ENCODE measurements at regions not wholly inside any gene's neighbourhood (a gene's known extent, or its start where the extent isn't known, plus 50 kb on each side); places are given as distances from the start of the nearest gene placed in this dataset.

DNA sequence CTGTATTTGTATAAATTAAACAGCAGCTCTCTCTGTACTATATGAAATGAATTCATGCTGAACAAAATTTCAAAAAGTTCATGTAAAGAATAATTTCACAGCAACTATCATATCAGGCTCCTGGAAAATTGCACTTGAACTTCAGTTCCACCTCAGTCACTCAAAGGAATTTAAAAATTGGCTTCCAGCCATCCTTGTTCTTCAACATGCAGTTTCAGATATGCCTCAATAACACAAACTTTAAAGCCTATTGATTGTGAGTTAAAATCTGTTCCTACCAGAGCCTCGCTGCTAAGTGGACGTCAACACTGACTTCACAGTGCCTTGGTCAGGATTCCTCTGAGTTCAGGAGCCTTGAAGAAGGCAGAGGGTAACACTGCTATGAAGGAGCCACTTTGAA lies 418.7 kb upstream of the WWC1 start (continued):
- TF ChIP-seq, protein P1, sequence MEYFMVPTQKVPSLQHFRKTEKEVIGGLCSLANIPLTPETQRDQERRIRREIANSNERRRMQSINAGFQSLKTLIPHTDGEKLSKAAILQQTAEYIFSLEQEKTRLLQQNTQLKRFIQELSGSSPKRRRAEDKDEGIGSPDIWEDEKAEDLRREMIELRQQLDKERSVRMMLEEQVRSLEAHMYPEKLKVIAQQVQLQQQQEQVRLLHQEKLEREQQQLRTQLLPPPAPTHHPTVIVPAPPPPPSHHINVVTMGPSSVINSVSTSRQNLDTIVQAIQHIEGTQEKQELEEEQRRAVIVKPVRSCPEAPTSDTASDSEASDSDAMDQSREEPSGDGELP (IDR thresholded peaks at IDR 0.05; ENCODE audit: borderline replicate concordance, low read depth), result no peak
- TF ChIP-seq ZNF879 (CRISPR knock-in tag; IDR thresholded peaks at IDR 0.05) (no peak), MATR3 (CRISPR knock-in tag; IDR thresholded peaks at IDR 0.05) (no peak), KDM3A (CRISPR knock-in tag; IDR thresholded peaks at IDR 0.05; ENCODE audit: low read depth) (no peak), ZBTB1 (CRISPR knock-in tag; IDR thresholded peaks at IDR 0.05; ENCODE audit: borderline replicate concordance) (no peak)
- TF ChIP-seq, protein P2, sequence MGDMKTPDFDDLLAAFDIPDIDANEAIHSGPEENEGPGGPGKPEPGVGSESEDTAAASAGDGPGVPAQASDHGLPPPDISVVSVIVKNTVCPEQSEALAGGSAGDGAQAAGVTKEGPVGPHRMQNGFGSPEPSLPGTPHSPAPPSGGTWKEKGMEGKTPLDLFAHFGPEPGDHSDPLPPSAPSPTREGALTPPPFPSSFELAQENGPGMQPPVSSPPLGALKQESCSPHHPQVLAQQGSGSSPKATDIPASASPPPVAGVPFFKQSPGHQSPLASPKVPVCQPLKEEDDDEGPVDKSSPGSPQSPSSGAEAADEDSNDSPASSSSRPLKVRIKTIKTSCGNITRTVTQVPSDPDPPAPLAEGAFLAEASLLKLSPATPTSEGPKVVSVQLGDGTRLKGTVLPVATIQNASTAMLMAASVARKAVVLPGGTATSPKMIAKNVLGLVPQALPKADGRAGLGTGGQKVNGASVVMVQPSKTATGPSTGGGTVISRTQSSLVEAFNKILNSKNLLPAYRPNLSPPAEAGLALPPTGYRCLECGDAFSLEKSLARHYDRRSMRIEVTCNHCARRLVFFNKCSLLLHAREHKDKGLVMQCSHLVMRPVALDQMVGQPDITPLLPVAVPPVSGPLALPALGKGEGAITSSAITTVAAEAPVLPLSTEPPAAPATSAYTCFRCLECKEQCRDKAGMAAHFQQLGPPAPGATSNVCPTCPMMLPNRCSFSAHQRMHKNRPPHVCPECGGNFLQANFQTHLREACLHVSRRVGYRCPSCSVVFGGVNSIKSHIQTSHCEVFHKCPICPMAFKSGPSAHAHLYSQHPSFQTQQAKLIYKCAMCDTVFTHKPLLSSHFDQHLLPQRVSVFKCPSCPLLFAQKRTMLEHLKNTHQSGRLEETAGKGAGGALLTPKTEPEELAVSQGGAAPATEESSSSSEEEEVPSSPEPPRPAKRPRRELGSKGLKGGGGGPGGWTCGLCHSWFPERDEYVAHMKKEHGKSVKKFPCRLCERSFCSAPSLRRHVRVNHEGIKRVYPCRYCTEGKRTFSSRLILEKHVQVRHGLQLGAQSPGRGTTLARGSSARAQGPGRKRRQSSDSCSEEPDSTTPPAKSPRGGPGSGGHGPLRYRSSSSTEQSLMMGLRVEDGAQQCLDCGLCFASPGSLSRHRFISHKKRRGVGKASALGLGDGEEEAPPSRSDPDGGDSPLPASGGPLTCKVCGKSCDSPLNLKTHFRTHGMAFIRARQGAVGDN (CRISPR knock-in tag; IDR thresholded peaks at IDR 0.05), result no peak

DNA sequence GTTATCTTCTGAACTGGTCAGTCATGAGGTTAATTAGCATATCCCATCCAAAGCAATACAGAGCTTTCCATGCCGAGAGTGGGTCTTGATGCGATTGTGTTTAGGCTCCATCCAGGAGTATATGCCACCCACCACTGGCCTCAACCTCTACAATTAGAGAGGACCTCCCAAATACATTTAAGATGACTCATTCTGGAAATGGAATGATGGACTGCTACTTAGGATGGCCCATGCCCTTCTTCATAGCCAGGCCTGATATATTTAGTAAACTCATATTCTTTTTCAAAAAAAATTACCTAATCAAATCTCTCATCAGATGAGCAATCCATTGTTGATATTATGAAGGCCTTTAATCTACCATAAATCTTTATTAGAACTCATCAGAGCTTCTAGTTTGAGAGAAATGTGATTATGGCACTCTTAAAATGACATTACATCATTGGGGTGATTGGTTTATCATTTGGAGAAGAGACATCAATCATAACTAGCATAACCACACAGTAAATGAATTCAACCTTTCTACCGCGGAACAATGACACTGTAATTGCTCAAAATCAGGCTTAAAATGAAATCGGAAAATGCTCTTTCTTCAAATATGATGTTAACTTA lies 414.2 kb upstream of the WWC1 start:
- ChIA-PET POLR2A (no interaction called here), CTCF (ENCODE audit: low intra/inter-chr PET ratio, low total read pairs) (no interaction called here)
- Histone ChIP-seq H3K4me3 (replicated peaks in 1 of 3; ENCODE audit: insufficient read depth in 1 of 3, low read depth in 2 of 3, low read length in 3 of 3) (no peak overlapping the region), H3K4me1 (ENCODE audit: insufficient read depth, low read length) (no peaks in the 10 kb centered on the region), H4K20me1 (ENCODE audit: insufficient read depth, low read length) (no peaks in the 10 kb centered on the region), H3K4me2 (ENCODE audit: low read depth, low read length) (no peak overlapping the region), H2AFZ (ENCODE audit: low read length) (no peak overlapping the region), H3K79me2 (ENCODE audit: insufficient read depth, low read length) (no peaks in the 10 kb centered on the region), H3K27me3 (ENCODE audit: control insufficient read depth in 1 of 2, insufficient read depth in 2 of 2, low read length in 2 of 2) (no peaks in the 10 kb centered on the region), H3K36me3 (replicated peaks in 1 of 2; ENCODE audit: control insufficient read depth in 1 of 2, insufficient read depth in 2 of 2, low read length in 2 of 2) (no peaks in the 10 kb centered on the region), H3K27ac (ENCODE audit: extremely low read length, insufficient read depth, low read length) (no peak overlapping the region), H3K9ac (ENCODE audit: insufficient read depth, low read depth, low read length) (no peak overlapping the region), H3K9me3 (ENCODE audit: low read length) (no peaks in the 10 kb centered on the region)
- 78% methylated on average over 3 of the region's 5 CpGs for WGBS (ENCODE audit: low lambda C conversion rate)
- no peak for ATAC-seq
- intact Hi-C loops (cut with micrococcal nuclease; ENCODE audit: unreplicated experiment), result no loop called here
- in situ Hi-C loops (cut with HindIII; ENCODE audit: extremely low pct_ligation_motif_present, low pct_unique_long_range_greater_than_20kb), result no loop called here
- no TSS peak for BruUV-seq (replicated peaks)
- no peak for FAIRE-seq
- no peak for DNase-seq (ENCODE audit: low spot score)
- no peak for TF ChIP-seq ZNF616 (CRISPR knock-in tag; IDR thresholded peaks at IDR 0.05; ENCODE audit: low read depth)
- TF ChIP-seq, protein P3, sequence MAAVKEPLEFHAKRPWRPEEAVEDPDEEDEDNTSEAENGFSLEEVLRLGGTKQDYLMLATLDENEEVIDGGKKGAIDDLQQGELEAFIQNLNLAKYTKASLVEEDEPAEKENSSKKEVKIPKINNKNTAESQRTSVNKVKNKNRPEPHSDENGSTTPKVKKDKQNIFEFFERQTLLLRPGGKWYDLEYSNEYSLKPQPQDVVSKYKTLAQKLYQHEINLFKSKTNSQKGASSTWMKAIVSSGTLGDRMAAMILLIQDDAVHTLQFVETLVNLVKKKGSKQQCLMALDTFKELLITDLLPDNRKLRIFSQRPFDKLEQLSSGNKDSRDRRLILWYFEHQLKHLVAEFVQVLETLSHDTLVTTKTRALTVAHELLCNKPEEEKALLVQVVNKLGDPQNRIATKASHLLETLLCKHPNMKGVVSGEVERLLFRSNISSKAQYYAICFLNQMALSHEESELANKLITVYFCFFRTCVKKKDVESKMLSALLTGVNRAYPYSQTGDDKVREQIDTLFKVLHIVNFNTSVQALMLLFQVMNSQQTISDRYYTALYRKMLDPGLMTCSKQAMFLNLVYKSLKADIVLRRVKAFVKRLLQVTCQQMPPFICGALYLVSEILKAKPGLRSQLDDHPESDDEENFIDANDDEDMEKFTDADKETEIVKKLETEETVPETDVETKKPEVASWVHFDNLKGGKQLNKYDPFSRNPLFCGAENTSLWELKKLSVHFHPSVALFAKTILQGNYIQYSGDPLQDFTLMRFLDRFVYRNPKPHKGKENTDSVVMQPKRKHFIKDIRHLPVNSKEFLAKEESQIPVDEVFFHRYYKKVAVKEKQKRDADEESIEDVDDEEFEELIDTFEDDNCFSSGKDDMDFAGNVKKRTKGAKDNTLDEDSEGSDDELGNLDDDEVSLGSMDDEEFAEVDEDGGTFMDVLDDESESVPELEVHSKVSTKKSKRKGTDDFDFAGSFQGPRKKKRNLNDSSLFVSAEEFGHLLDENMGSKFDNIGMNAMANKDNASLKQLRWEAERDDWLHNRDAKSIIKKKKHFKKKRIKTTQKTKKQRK (IDR thresholded peaks at IDR 0.05; ENCODE audit: low read length), result no peak
- TF ChIP-seq, protein P4, sequence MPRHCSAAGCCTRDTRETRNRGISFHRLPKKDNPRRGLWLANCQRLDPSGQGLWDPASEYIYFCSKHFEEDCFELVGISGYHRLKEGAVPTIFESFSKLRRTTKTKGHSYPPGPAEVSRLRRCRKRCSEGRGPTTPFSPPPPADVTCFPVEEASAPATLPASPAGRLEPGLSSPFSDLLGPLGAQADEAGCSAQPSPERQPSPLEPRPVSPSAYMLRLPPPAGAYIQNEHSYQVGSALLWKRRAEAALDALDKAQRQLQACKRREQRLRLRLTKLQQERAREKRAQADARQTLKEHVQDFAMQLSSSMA (CRISPR knock-in tag; IDR thresholded peaks at IDR 0.05), result no peak
- no peak for TF ChIP-seq ZNF564 (CRISPR knock-in tag; IDR thresholded peaks at IDR 0.05)
- TF ChIP-seq ZNF20 (CRISPR knock-in tag; IDR thresholded peaks at IDR 0.05), result no peak
- TF ChIP-seq, protein P5, sequence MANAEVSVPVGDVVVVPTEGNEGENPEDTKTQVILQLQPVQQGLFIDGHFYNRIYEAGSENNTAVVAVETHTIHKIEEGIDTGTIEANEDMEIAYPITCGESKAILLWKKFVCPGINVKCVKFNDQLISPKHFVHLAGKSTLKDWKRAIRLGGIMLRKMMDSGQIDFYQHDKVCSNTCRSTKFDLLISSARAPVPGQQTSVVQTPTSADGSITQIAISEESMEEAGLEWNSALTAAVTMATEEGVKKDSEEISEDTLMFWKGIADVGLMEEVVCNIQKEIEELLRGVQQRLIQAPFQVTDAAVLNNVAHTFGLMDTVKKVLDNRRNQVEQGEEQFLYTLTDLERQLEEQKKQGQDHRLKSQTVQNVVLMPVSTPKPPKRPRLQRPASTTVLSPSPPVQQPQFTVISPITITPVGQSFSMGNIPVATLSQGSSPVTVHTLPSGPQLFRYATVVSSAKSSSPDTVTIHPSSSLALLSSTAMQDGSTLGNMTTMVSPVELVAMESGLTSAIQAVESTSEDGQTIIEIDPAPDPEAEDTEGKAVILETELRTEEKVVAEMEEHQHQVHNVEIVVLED (CRISPR knock-in tag; IDR thresholded peaks at IDR 0.05; ENCODE audit: borderline replicate concordance), result no peak
